OCI-LY3 (cell line): ENCODE measurements at regions not wholly inside any gene's neighbourhood (a gene's known extent, or its start where the extent isn't known, plus 50 kb on each side); places are given as distances from the start of the nearest gene placed in this dataset.

Experiments
- H2AFZ ChIP-seq: fragments of 200-600, 300-600 bp; shearing (Covaris generic); 2 replicates; pipeline ENCODE4 v1.6.0; 2014; ENCODE audit warnings: antibody characterized with exemption, low read depth, low read length
- H3K27ac ChIP-seq: fragments of 200-600, 300-600 bp; sonication (generic); 2 replicates; pipeline ENCODE4 v1.5.1; 2014; ENCODE audit warnings: mild to moderate bottlenecking, low read length, moderate library complexity, mixed read lengths
- H3K27me3 ChIP-seq: fragments of 200-600, 300-600 bp; sonication (generic); 2 replicates; pipeline ENCODE4 v1.6.1; 2014; ENCODE audit warnings: low read depth, low read length, mixed read lengths
- H3K36me3 ChIP-seq: fragments of 200-600, 300-600 bp; sonication (generic); replicated peaks from 2 replicates; pipeline ENCODE3; 2014; ENCODE audit warnings: low read depth, low read length, mixed read lengths
- H3K4me1 ChIP-seq: fragments of 300-600, 200-600 bp; sonication (generic); 2 replicates; pipeline ENCODE4 v1.6.1; 2014; ENCODE audit warnings: low read length, mixed read lengths
- H3K4me2 ChIP-seq: fragments of 200-600, 300-600 bp; sonication (generic); 2 replicates; pipeline ENCODE4 v1.6.1; 2014; ENCODE audit warnings: low read length, mixed read lengths
- H3K4me3 ChIP-seq: fragments of 300-600, 200-600 bp; sonication (generic); 2 replicates; pipeline ENCODE4 v1.5.1; 2014; ENCODE audit warnings: antibody characterized with exemption, mild to moderate bottlenecking, low read length, moderate library complexity
- H3K79me2 ChIP-seq: fragments of 300-600, 200-600 bp; shearing (Covaris generic); 2 replicates; pipeline ENCODE4 v1.6.1; 2014; ENCODE audit warnings: mild to moderate bottlenecking, low read length, mixed read lengths
- H3K9ac ChIP-seq: fragments of 300-600, 200-600 bp; shearing (Covaris generic); 2 replicates; pipeline ENCODE4 v1.6.0; 2014; ENCODE audit warnings: mild to moderate bottlenecking, low read length, moderate library complexity
- H3K9me3 ChIP-seq: fragments of 200-600, 300-600 bp; shearing (Covaris generic); 2 replicates; pipeline ENCODE4 v1.6.1; 2014; ENCODE audit warnings: low read length, mixed read lengths; ENCODE audit not compliant: insufficient read depth
- H4K20me1 ChIP-seq: fragments of 200-600, 300-600 bp; sonication (generic); 2 replicates; pipeline ENCODE4 v1.6.1; 2016; ENCODE audit warnings: low read length, mixed read lengths; ENCODE audit not compliant: insufficient read depth
- EZH2phosphoT487 ChIP-seq: fragments of 200-600 bp; shearing (Covaris generic); IDR thresholded peaks from 2 replicates; pipeline ENCODE4 v1.6.1; 2018; ENCODE audit warnings: antibody characterized with exemption, mixed run types, low read depth
- TF ChIP-seq, protein P1 (sequence below): fragments of 200-600, 300-600 bp; sonication (generic); IDR thresholded peaks from 2 replicates; pipeline ENCODE4 v1.5.1; 2014; ENCODE audit warnings: antibody characterized with exemption, low read length, low read depth

DNA sequence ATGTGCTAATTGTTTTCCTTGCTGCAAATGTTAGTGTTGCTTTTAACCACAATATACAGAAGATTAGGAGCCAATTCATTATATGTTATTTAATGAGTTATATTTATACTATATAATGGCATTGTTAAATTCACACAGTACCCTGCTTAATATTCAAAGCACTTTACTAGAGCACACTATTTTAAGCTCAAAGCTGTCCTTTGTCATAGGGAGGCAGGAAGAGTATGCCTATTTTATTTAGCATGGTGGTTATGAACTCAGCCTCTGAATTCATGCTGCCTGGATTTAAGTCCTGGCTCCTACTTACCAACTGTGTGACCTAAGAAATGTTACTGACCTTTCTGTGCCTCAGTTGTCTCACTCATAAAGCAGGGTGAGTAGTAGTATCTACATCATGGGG, 80.5 kb downstream of the FASTKD2 start:
- Histone ChIP-seq H4K20me1 (no peaks in the 10 kb centered on the region), H3K79me2 (no peaks in the 10 kb centered on the region), H3K4me2 (no peak overlapping the region), H3K36me3 (no peaks in the 10 kb centered on the region), H3K27me3 (no peaks in the 10 kb centered on the region), H3K4me3 (no peak overlapping the region), H3K9me3 (no peaks in the 10 kb centered on the region), H3K9ac (no peak overlapping the region), H2AFZ (no peak overlapping the region), H3K4me1 (no peaks in the 10 kb centered on the region), H3K27ac (no peak overlapping the region)
- TF ChIP-seq, protein P1, sequence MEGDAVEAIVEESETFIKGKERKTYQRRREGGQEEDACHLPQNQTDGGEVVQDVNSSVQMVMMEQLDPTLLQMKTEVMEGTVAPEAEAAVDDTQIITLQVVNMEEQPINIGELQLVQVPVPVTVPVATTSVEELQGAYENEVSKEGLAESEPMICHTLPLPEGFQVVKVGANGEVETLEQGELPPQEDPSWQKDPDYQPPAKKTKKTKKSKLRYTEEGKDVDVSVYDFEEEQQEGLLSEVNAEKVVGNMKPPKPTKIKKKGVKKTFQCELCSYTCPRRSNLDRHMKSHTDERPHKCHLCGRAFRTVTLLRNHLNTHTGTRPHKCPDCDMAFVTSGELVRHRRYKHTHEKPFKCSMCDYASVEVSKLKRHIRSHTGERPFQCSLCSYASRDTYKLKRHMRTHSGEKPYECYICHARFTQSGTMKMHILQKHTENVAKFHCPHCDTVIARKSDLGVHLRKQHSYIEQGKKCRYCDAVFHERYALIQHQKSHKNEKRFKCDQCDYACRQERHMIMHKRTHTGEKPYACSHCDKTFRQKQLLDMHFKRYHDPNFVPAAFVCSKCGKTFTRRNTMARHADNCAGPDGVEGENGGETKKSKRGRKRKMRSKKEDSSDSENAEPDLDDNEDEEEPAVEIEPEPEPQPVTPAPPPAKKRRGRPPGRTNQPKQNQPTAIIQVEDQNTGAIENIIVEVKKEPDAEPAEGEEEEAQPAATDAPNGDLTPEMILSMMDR = no peak
- no peak for TF ChIP-seq EZH2phosphoT487

DNA sequence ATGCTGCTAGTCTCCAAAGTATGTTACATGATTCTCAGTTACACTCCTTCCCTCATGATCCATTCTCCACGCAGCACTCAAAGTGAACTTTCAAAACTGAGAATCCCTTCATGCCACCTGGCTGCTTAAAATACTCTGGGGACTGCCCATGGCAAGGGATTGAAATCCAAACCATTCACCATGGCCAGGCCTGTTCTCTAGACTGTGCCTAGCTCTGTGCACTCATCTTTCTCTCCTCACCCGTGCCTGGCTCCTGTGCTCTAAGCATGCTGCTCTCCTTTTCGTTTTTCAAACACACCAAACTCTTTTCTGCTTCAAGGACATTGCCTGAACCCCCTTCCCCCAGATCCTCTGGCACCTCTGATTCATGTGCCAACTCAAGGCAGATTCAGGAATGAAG, 80.9 kb downstream of the FASTKD2 start:
- H3K9ac ChIP-seq = no peak overlapping the region
- no peak for TF ChIP-seq EZH2phosphoT487
- TF ChIP-seq, protein P1 = no peak
- no peaks in the 10 kb centered on the region for H3K27me3 ChIP-seq
- H3K27ac ChIP-seq = no peak overlapping the region
- no peaks in the 10 kb centered on the region for H3K4me1 ChIP-seq
- H3K4me2 ChIP-seq = no peak overlapping the region
- no peak overlapping the region for H2AFZ ChIP-seq
- H3K4me3 ChIP-seq = no peak overlapping the region
- H4K20me1 ChIP-seq = no peaks in the 10 kb centered on the region
- H3K36me3 ChIP-seq = no peaks in the 10 kb centered on the region
- no peaks in the 10 kb centered on the region for H3K79me2 ChIP-seq
- H3K9me3 ChIP-seq = no peaks in the 10 kb centered on the region

DNA sequence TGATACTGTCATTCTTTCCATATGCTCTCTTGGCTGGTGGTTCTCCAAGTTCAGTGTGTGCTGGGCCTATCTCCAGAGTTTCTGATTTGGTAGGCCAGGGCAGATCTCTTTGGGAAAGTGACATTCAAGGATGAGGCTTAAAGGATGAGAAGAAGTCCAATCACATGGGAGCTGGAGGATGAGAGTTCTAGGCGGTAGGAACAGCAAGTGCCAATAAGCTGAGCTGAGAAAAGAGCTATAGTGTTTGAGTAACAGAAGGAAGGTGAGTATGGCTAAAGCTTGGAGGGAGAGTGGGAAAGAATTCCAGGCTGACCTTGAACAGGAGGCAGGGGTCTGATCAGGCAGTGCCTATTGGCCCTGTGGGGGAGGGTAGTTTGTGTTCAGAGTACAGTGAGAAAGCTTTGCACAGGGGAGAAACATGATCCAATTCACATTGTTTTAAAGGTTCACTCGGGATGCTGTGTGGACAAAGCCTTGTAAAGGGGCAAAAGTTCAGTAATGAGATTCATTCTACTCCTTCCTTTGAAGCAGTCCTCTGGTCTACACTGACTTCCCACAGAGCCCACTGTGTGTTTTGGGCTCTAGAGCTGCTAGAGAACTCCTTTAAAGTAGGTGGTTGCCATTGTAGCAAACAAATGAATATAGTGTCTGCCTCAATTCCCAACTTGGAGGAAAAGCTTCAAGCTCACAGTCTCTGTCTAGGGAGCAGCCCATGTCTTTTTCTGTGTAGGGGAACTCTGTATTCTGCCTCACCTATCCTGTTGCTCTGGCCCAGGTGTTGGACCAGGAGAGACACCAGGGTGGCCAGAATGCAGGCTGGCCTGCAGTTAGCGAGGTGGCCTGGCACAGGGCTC, 81.8 kb downstream of the FASTKD2 start:
- no peaks in the 10 kb centered on the region for H4K20me1 ChIP-seq
- H3K79me2 ChIP-seq = no peaks in the 10 kb centered on the region
- H2AFZ ChIP-seq = no peak overlapping the region
- no peaks in the 10 kb centered on the region for H3K36me3 ChIP-seq
- H3K27ac ChIP-seq = no peak overlapping the region
- H3K9ac ChIP-seq = no peak overlapping the region
- no peaks in the 10 kb centered on the region for H3K4me1 ChIP-seq
- H3K9me3 ChIP-seq = no peaks in the 10 kb centered on the region
- no peaks in the 10 kb centered on the region for H3K27me3 ChIP-seq
- H3K4me3 ChIP-seq = no peak overlapping the region
- TF ChIP-seq, protein P1 = no peak
- no peak for TF ChIP-seq EZH2phosphoT487
- no peak overlapping the region for H3K4me2 ChIP-seq

DNA sequence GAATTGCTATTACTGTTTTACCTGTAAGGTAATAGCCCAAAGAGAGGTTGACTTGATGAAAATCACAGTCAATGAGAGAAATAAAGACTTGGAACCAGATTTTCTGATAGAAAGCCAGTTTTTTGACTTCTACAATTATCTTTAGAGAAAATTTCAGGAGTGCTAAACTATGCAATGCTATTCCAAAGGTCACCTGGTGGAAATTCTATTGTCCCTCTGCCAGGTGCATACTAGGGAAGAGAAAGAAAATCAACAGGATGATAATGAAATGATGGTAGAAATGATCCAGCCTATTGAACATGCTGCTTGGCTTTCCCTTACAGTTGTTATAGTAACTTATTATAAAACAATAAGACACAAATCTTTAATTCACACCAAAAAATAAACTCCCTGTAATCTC, 85.0 kb downstream of the FASTKD2 start:
- Histone ChIP-seq H4K20me1 (no peaks in the 10 kb centered on the region), H3K9ac (no peak overlapping the region), H3K27me3 (no peaks in the 10 kb centered on the region), H3K4me1 (no peaks in the 10 kb centered on the region), H2AFZ (no peak overlapping the region), H3K36me3 (no peaks in the 10 kb centered on the region), H3K4me3 (no peak overlapping the region), H3K9me3 (no peaks in the 10 kb centered on the region), H3K79me2 (no peaks in the 10 kb centered on the region), H3K27ac (no peak overlapping the region), H3K4me2 (no peak overlapping the region)
- no peak for TF ChIP-seq EZH2phosphoT487
- TF ChIP-seq, protein P1 = no peak
